SK-N-SH (cell line): ENCODE measurements at regions not wholly inside any gene's neighbourhood (a gene's known extent, or its start where the extent isn't known, plus 50 kb on each side); places are given as distances from the start of the nearest gene placed in this dataset.

Source experiments
- CTCF ChIA-PET: fragments of 300-600, 350-600 bp; formaldehyde crosslinking; extraction: SDS; loops from one replicate; lab custom pipeline; 2021; lab: Yijun Ruan, JAX
- POLR2A ChIA-PET: fragments of 350-600 bp; sonication (Branson Sonifier 250); formaldehyde crosslinking; extraction: SDS; loops from one replicate; lab custom pipeline; 2020; ENCODE audit warnings: antibody characterized with exemption, inconsistent platforms; lab: Yijun Ruan, JAX
- DNase-seq: peaks from one replicate; pipeline ENCODE4 v3.0.0; 2012
- H2AFZ ChIP-seq: fragments of 200-600 bp; sonication (generic); 2 replicates; pipeline ENCODE4 v1.8.1; 2016; ENCODE audit warnings: antibody characterized with exemption, mild to moderate bottlenecking, low read depth
- H3F3A ChIP-seq: fragments of 200-600 bp; sonication (generic); replicated peaks from 2 replicates; pipeline ENCODE3; 2016; ENCODE audit warnings: antibody characterized with exemption, mild to moderate bottlenecking; ENCODE audit not compliant: insufficient read depth
- H3K27ac ChIP-seq, 2 experiments: fragments of 200-500 bp in 1 of 2; fragments of 200-600 bp in 1 of 2; sonication (Bioruptor generic) in 1 of 2; sonication (generic), shearing (Covaris generic) in 1 of 2; 2 replicates each; pipeline versions ENCODE4 v1.5.1 to v1.6.1; 2014 to 2016; ENCODE audit warnings: low read depth in 2 of 2, inconsistent platforms in 1 of 2, low read length in 1 of 2, mild to moderate bottlenecking in 1 of 2, mixed read lengths in 1 of 2
- H3K27me3 ChIP-seq: fragments of 200-600 bp; sonication (generic), shearing (Covaris generic); 2 replicates; pipeline ENCODE4 v1.6.1; 2016; ENCODE audit warnings: mixed run types; ENCODE audit not compliant: insufficient read depth
- H3K36me3 ChIP-seq, 2 experiments: fragments of 200-500 bp in 1 of 2; fragments of 200-600 bp in 1 of 2; sonication (Bioruptor generic) in 1 of 2; sonication (generic) in 1 of 2; replicated peaks in 1 of 2; 2 replicates each; pipeline versions ENCODE3 to v1.5.1; 2014 to 2016; ENCODE audit warnings: low read length in 1 of 2, mild to moderate bottlenecking in 1 of 2; ENCODE audit not compliant: insufficient read depth in 2 of 2, control insufficient read depth in 1 of 2
- H3K4me1 ChIP-seq, 2 experiments: fragments of 200-500 bp in 1 of 2; fragments of 200-600 bp in 1 of 2; sonication (Bioruptor generic) in 1 of 2; sonication (generic), shearing (Covaris generic) in 1 of 2; 2 replicates each; pipeline versions ENCODE4 v1.5.1 to v1.6.1; 2014 to 2016; ENCODE audit warnings: low read depth in 1 of 2, low read length in 1 of 2, mixed run types in 1 of 2; ENCODE audit not compliant: insufficient read depth in 2 of 2, control insufficient read depth in 1 of 2
- H3K4me2 ChIP-seq: fragments of 200-600 bp; sonication (generic), shearing (Covaris generic); 2 replicates; pipeline ENCODE4 v1.6.1; 2017; ENCODE audit warnings: mixed run types
- H3K4me3 ChIP-seq, 2 experiments: fragments of 200-500 bp in 1 of 2; fragments of 200-600 bp in 1 of 2; sonication (Bioruptor generic) in 1 of 2; sonication (generic), shearing (Covaris generic) in 1 of 2; 2 replicates each; pipeline versions ENCODE4 v1.5.1 to v1.8.1; 2014 to 2016; ENCODE audit warnings: low read depth in 2 of 2, inconsistent platforms in 1 of 2, low read length in 1 of 2, mild to moderate bottlenecking in 1 of 2, mixed read lengths in 1 of 2, moderate library complexity in 1 of 2
- H3K79me2 ChIP-seq: fragments of 200-600 bp; sonication (generic); 2 replicates; pipeline ENCODE4 v1.8.1; 2017; ENCODE audit warnings: mild to moderate bottlenecking; ENCODE audit not compliant: insufficient read depth
- H3K9ac ChIP-seq: fragments of 200-600 bp; sonication (generic); 2 replicates; pipeline ENCODE4 v1.6.1; 2017; ENCODE audit warnings: mixed run types
- H3K9me2 ChIP-seq: fragments of 200-600 bp; sonication (generic); 2 replicates; pipeline ENCODE4 v1.6.1; 2017; ENCODE audit warnings: mixed run types
- H3K9me3 ChIP-seq: fragments of 200-600 bp; sonication (generic); 2 replicates; pipeline ENCODE4 v1.6.1; 2017; ENCODE audit warnings: mixed run types, mild to moderate bottlenecking, moderate library complexity
- H4K20me1 ChIP-seq: fragments of 200-600 bp; sonication (generic); 2 replicates; pipeline ENCODE4 v1.6.1; 2017; ENCODE audit warnings: mild to moderate bottlenecking, mixed run types; ENCODE audit not compliant: insufficient read depth
- CHD2 ChIP-seq: fragments of 150-350 bp; IDR thresholded peaks from 2 replicates; pipeline ENCODE4 v1.6.1; 2018; ENCODE audit warnings: low read length; ENCODE audit not compliant: partially characterized antibody
- EZH2phosphoT487 ChIP-seq: fragments of 200-600 bp; sonication (generic); IDR thresholded peaks from 2 replicates; pipeline ENCODE4 v1.6.1; 2017; ENCODE audit warnings: low read depth, mixed run types, mild to moderate bottlenecking, antibody characterized with exemption, moderate library complexity, borderline replicate concordance
- FOSL2 ChIP-seq: IDR thresholded peaks from 2 replicates; pipeline ENCODE4 v1.4.0; 2012; ENCODE audit warnings: low read depth, mild to moderate bottlenecking, moderate library complexity, borderline replicate concordance
- FOXJ3 ChIP-seq: sonication (generic); formaldehyde crosslinking; IDR thresholded peaks from 2 replicates; pipeline ENCODE4 v1.5.1; 2020; ENCODE audit warnings: mild to moderate bottlenecking, missing genetic modification reagents
- GABPA ChIP-seq: IDR thresholded peaks from 2 replicates; pipeline ENCODE4 v1.4.0; 2012; ENCODE audit warnings: low read depth, mild to moderate bottlenecking
- JUND ChIP-seq: IDR thresholded peaks from 2 replicates; pipeline ENCODE4 v1.4.0; 2012
- NFIC ChIP-seq: IDR thresholded peaks from 2 replicates; pipeline ENCODE4 v1.4.0; 2012; ENCODE audit warnings: borderline replicate concordance
- NRF1 ChIP-seq: IDR thresholded peaks from 2 replicates; pipeline ENCODE4 v1.6.1; 2012; ENCODE audit warnings: low read depth, mild to moderate bottlenecking, low read length
- POLR2AphosphoS5 ChIP-seq: IDR thresholded peaks from 2 replicates; pipeline ENCODE4 v1.6.1; 2012; ENCODE audit warnings: low read depth, low read length
- RAD21 ChIP-seq: IDR thresholded peaks from 2 replicates; pipeline ENCODE4 v1.6.1; 2012; ENCODE audit warnings: mild to moderate bottlenecking, low read length
- RCOR1 ChIP-seq: fragments of 150-350 bp; IDR thresholded peaks from 2 replicates; pipeline ENCODE4 v1.6.1; 2017; ENCODE audit warnings: antibody characterized with exemption, low read length
- RFX5 ChIP-seq: IDR thresholded peaks from 2 replicates; pipeline ENCODE4 v1.6.1; 2012; ENCODE audit warnings: mild to moderate bottlenecking, improper control_type of control experiment, low read length
- RXRA ChIP-seq: IDR thresholded peaks from 2 replicates; pipeline ENCODE4 v1.4.0; 2012; ENCODE audit warnings: low read depth, mild to moderate bottlenecking, borderline replicate concordance
- SMC3 ChIP-seq: IDR thresholded peaks from 2 replicates; pipeline ENCODE4 v1.6.1; 2012; ENCODE audit warnings: low read depth, low read length, improper control_type of control experiment
- TAF1 ChIP-seq: IDR thresholded peaks from 2 replicates; pipeline ENCODE4 v1.6.1; 2012; ENCODE audit warnings: low read depth, mild to moderate bottlenecking, low read length, moderate library complexity, borderline replicate concordance
- TCF12 ChIP-seq: IDR thresholded peaks from 2 replicates; pipeline ENCODE4 v1.4.0; 2012
- TEAD4 ChIP-seq: IDR thresholded peaks from 2 replicates; pipeline ENCODE4 v1.4.0; 2012; ENCODE audit warnings: mild to moderate bottlenecking, borderline replicate concordance; ENCODE audit not compliant: insufficient read depth
- YY1 ChIP-seq: IDR thresholded peaks from 2 replicates; pipeline ENCODE4 v1.4.0; 2012; ENCODE audit warnings: low read depth, mild to moderate bottlenecking
- whole genome bisulfite sequencing: methylation state at CpG from one replicate; pipeline ENCODE4 v1.1.6; 2017; ENCODE audit warnings: low lambda C conversion rate; 5-methylcytosine and 5-hydroxymethylcytosine counted together
- TF ChIP-seq, protein P1 (sequence below): fragments of 200-600 bp; sonication (generic); IDR thresholded peaks from 2 replicates; pipeline ENCODE4 v1.6.1; 2017; ENCODE audit warnings: antibody characterized with exemption, mild to moderate bottlenecking, moderate library complexity
- TF ChIP-seq, protein P2 (sequence below): IDR thresholded peaks from 2 replicates; pipeline ENCODE4 v1.4.0; 2012; ENCODE audit warnings: low read depth, borderline replicate concordance
- TF ChIP-seq, protein P3 (sequence below): fragments of 150-350 bp; IDR thresholded peaks from 2 replicates; pipeline ENCODE4 v1.6.1; 2017; ENCODE audit warnings: antibody characterized with exemption, low read length, low read depth, borderline replicate concordance
- TF ChIP-seq, protein P4 (sequence below): IDR thresholded peaks from 2 replicates; pipeline ENCODE4 v1.4.0; 2012; ENCODE audit warnings: low read depth
- TF ChIP-seq, protein P5 (sequence below): IDR thresholded peaks from 2 replicates; pipeline ENCODE4 v1.4.0; 2012; ENCODE audit warnings: low read depth, borderline replicate concordance

DNA sequence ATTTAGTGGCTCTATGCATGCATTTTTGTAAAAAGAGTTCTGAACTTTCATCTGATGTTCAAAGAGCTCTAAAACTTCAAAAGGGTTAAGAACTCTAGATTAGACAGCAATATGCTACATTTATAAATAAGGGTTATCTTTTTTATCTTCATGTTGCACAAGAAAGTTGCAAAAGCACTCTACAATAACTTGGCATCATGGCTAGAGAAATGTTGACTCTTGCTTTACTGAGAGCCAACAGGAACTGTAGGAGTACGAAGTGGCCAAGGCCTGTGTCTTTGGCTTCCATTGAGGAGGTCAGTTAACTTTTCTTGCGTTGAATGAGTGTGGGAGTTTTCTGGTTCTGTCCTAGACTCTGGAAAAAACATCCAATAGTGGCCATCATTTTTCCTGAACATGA lies 516.9 kb downstream of the TFAP2B start:
- H3K36me3 ChIP-seq = no peaks in the 10 kb centered on the region
- POLR2A ChIA-PET = no interaction called here
- H3K9me3 ChIP-seq = no peaks in the 10 kb centered on the region
- H3K4me3 ChIP-seq = no peak overlapping the region
- no peak overlapping the region for H3K27ac ChIP-seq
- 46% methylated on average over 2 of the region's 2 CpGs for WGBS
- H3K27me3 ChIP-seq = no peaks in the 10 kb centered on the region
- no peaks in the 10 kb centered on the region for H3K4me1 ChIP-seq
- DNase-seq = no peak
- H4K20me1 ChIP-seq = no peaks in the 10 kb centered on the region
- no peak overlapping the region for H2AFZ ChIP-seq
- H3K9me2 ChIP-seq = no peaks in the 10 kb centered on the region
- H3K4me2 ChIP-seq = no peak overlapping the region
- H3K9ac ChIP-seq = no peak overlapping the region
- TF ChIP-seq YY1 (no peak), TAF1 (no peak), JUND (no peak), TCF12 (no peak), EZH2phosphoT487 (no peak), GABPA (no peak), CHD2 (no peak), RAD21 (no peak), FOXJ3 (CRISPR knock-in tag) (no peak), POLR2AphosphoS5 (no peak)
- TF ChIP-seq, protein P1, sequence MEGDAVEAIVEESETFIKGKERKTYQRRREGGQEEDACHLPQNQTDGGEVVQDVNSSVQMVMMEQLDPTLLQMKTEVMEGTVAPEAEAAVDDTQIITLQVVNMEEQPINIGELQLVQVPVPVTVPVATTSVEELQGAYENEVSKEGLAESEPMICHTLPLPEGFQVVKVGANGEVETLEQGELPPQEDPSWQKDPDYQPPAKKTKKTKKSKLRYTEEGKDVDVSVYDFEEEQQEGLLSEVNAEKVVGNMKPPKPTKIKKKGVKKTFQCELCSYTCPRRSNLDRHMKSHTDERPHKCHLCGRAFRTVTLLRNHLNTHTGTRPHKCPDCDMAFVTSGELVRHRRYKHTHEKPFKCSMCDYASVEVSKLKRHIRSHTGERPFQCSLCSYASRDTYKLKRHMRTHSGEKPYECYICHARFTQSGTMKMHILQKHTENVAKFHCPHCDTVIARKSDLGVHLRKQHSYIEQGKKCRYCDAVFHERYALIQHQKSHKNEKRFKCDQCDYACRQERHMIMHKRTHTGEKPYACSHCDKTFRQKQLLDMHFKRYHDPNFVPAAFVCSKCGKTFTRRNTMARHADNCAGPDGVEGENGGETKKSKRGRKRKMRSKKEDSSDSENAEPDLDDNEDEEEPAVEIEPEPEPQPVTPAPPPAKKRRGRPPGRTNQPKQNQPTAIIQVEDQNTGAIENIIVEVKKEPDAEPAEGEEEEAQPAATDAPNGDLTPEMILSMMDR = no peak
- TF ChIP-seq, protein P2, sequence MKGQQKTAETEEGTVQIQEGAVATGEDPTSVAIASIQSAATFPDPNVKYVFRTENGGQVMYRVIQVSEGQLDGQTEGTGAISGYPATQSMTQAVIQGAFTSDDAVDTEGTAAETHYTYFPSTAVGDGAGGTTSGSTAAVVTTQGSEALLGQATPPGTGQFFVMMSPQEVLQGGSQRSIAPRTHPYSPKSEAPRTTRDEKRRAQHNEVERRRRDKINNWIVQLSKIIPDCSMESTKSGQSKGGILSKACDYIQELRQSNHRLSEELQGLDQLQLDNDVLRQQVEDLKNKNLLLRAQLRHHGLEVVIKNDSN = no peak
- TF ChIP-seq, protein P3, sequence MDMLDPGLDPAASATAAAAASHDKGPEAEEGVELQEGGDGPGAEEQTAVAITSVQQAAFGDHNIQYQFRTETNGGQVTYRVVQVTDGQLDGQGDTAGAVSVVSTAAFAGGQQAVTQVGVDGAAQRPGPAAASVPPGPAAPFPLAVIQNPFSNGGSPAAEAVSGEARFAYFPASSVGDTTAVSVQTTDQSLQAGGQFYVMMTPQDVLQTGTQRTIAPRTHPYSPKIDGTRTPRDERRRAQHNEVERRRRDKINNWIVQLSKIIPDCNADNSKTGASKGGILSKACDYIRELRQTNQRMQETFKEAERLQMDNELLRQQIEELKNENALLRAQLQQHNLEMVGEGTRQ = no peak
- TF ChIP-seq, protein P4, sequence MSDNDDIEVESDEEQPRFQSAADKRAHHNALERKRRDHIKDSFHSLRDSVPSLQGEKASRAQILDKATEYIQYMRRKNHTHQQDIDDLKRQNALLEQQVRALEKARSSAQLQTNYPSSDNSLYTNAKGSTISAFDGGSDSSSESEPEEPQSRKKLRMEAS = no peak
- TF ChIP-seq, all 33 proteins: peak for 0
- Histone ChIP-seq H3K79me2 (no peaks in the 10 kb centered on the region), H3F3A (no peaks in the 10 kb centered on the region)
- CTCF ChIA-PET = interaction anchor here (1.0 kb wide), 1 partner anchor 15 kb away, joined by 3 read pairs; no protein-coding TSS in a partner anchor

DNA sequence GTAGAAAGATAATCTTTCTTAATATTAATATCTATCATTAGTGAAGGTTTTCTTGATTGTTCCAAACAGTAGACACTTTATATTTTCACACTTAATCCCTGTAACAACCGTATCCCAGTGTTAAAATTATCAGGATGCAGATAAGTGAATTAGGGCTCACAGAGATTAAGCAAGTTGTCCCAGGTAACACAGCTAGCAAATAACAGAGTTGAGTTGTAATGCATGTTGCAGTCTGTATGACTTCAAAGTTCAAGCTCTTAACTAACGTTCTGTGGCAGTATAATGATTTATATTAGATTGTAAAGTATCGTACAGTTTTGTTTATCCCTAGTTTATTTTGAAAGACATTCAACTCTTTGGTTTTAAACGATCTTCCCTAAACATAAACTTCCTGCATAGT lies 517.5 kb downstream of the TFAP2B start:
- Histone ChIP-seq H3K27ac (no peak overlapping the region), H3K79me2 (no peaks in the 10 kb centered on the region), H3K36me3 (no peaks in the 10 kb centered on the region), H3F3A (no peaks in the 10 kb centered on the region), H3K9me3 (no peaks in the 10 kb centered on the region), H3K9me2 (no peaks in the 10 kb centered on the region), H4K20me1 (no peaks in the 10 kb centered on the region), H3K9ac (no peak overlapping the region), H3K4me3 (no peak overlapping the region), H2AFZ (no peak overlapping the region), H3K4me1 (no peaks in the 10 kb centered on the region), H3K4me2 (no peak overlapping the region), H3K27me3 (no peaks in the 10 kb centered on the region)
- ChIA-PET POLR2A (no interaction called here), CTCF (interaction anchor here (1.0 kb wide), 1 partner anchor 15 kb away, joined by 3 read pairs; no protein-coding TSS in a partner anchor)
- 21% methylated on average over 4 of the region's 4 CpGs for WGBS
- TF ChIP-seq TAF1 (no peak), NRF1 (no peak), TCF12 (no peak), RXRA (no peak), JUND (no peak), RCOR1 (no peak), SMC3 (no peak), FOXJ3 (CRISPR knock-in tag) (no peak), RAD21 (no peak), NFIC (no peak), TEAD4 (no peak), RFX5 (no peak), FOSL2 (no peak), EZH2phosphoT487 (no peak), YY1 (no peak)
- TF ChIP-seq, protein P5, sequence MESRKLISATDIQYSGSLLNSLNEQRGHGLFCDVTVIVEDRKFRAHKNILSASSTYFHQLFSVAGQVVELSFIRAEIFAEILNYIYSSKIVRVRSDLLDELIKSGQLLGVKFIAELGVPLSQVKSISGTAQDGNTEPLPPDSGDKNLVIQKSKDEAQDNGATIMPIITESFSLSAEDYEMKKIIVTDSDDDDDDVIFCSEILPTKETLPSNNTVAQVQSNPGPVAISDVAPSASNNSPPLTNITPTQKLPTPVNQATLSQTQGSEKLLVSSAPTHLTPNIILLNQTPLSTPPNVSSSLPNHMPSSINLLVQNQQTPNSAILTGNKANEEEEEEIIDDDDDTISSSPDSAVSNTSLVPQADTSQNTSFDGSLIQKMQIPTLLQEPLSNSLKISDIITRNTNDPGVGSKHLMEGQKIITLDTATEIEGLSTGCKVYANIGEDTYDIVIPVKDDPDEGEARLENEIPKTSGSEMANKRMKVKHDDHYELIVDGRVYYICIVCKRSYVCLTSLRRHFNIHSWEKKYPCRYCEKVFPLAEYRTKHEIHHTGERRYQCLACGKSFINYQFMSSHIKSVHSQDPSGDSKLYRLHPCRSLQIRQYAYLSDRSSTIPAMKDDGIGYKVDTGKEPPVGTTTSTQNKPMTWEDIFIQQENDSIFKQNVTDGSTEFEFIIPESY = no peak
- TF ChIP-seq, protein P4 = no peak
- DNase-seq = no peak
